Osteocyte (in vitro differentiated cells): ENCODE measurements at regions not wholly inside any gene's neighbourhood (a gene's known extent, or its start where the extent isn't known, plus 50 kb on each side); places are given as distances from the start of the nearest gene placed in this dataset.

Source experiments
- DNase-seq: peaks from one replicate; pipeline ENCODE4 v3.0.0; 2021; ENCODE audit warnings: mixed read lengths; ENCODE audit not compliant: unreplicated experiment; ENCODE audit errors: extremely low spot score
- H3K27ac Mint-ChIP-seq: one replicate; pipeline ENCODE4 v1.8.0; 2021; ENCODE audit warnings: mild to moderate bottlenecking, mixed read lengths; ENCODE audit not compliant: unreplicated experiment
- H3K27me3 Mint-ChIP-seq: one replicate; pipeline ENCODE4 v1.8.0; 2021; ENCODE audit warnings: mixed read lengths; ENCODE audit not compliant: unreplicated experiment
- H3K36me3 Mint-ChIP-seq: one replicate; pipeline ENCODE4 v1.8.0; 2021; ENCODE audit warnings: mixed read lengths; ENCODE audit not compliant: unreplicated experiment
- H3K4me1 Mint-ChIP-seq: one replicate; pipeline ENCODE4 v1.8.0; 2021; ENCODE audit warnings: mixed read lengths; ENCODE audit not compliant: unreplicated experiment
- H3K4me3 Mint-ChIP-seq: one replicate; pipeline ENCODE4 v1.8.0; 2021; ENCODE audit warnings: mild to moderate bottlenecking, moderate library complexity, mixed read lengths; ENCODE audit not compliant: unreplicated experiment
- H3K9me3 Mint-ChIP-seq: one replicate; pipeline ENCODE4 v1.8.0; 2021; ENCODE audit warnings: mixed read lengths; ENCODE audit not compliant: unreplicated experiment
- CTCF ChIP-seq: fragments of 200-600 bp; sonication (generic); IDR thresholded peaks from 2 replicates; pipeline ENCODE4 v1.5.0; 2021; ENCODE audit warnings: antibody characterized with exemption, mild to moderate bottlenecking, moderate library complexity

GRCh38 chr21:27578741-27579265 lies 611.9 kb upstream of the ADAMTS5 start:
- Mint-ChIP-seq H3K27me3 (no peaks in the 10 kb centered on the region), H3K27ac (no peak overlapping the region)

GRCh38 chr21:27572696-27573095 lies 605.8 kb upstream of the ADAMTS5 start:
- Mint-ChIP-seq H3K4me3 (no peak overlapping the region), H3K36me3 (peaks cover 2% of the 10 kb centered on the region), H3K27me3 (no peaks in the 10 kb centered on the region), H3K4me1 (peaks cover 46% of the 10 kb centered on the region), H3K27ac (peak overlapping the region; percentile 96), H3K9me3 (peaks cover 17% of the 10 kb centered on the region)
- no peak for DNase-seq
- TF ChIP-seq CTCF: no peak

More at GRCh38 chr21:27578741-27579265, 611.9 kb upstream of the ADAMTS5 start:
- Mint-ChIP-seq H3K4me3 (no peak overlapping the region), H3K36me3 (peaks cover 2% of the 10 kb centered on the region), H3K4me1 (peaks cover 10% of the 10 kb centered on the region), H3K9me3 (peaks cover 7% of the 10 kb centered on the region)
- no peak for DNase-seq
- no peak for TF ChIP-seq CTCF

GRCh38 chr21:27571706-27572105 lies 604.8 kb upstream of the ADAMTS5 start:
- no peak overlapping the region for H3K4me3 Mint-ChIP-seq
- TF ChIP-seq CTCF: no peak
- peaks cover 54% of the 10 kb centered on the region for H3K4me1 Mint-ChIP-seq
- H3K27me3 Mint-ChIP-seq: no peaks in the 10 kb centered on the region
- H3K27ac Mint-ChIP-seq: peak overlapping the region; percentile 96
- peaks cover 4% of the 10 kb centered on the region for H3K36me3 Mint-ChIP-seq
- DNase-seq: no peak
- H3K9me3 Mint-ChIP-seq: peaks cover 24% of the 10 kb centered on the region

- no peak overlapping the region for H3K4me3 Mint-ChIP-seq
- H3K9me3 Mint-ChIP-seq: peaks cover 29% of the 10 kb centered on the region
- H3K27ac Mint-ChIP-seq: peak overlapping the region; percentile 96
- H3K4me1 Mint-ChIP-seq: peaks cover 65% of the 10 kb centered on the region
- DNase-seq: peak; percentile 84
- H3K27me3 Mint-ChIP-seq: no peaks in the 10 kb centered on the region
- peaks cover 4% of the 10 kb centered on the region for H3K36me3 Mint-ChIP-seq
- no peak for TF ChIP-seq CTCF
These were observed 603.5 kb upstream of the ADAMTS5 start for GRCh38 chr21:27570306-27570868.

- peak overlapping the region; percentile 96 for H3K27ac Mint-ChIP-seq
- DNase-seq: no peak
- H3K36me3 Mint-ChIP-seq: peaks cover 4% of the 10 kb centered on the region
- H3K9me3 Mint-ChIP-seq: peaks cover 29% of the 10 kb centered on the region
- H3K27me3 Mint-ChIP-seq: no peaks in the 10 kb centered on the region
- H3K4me1 Mint-ChIP-seq: peaks cover 70% of the 10 kb centered on the region
- H3K4me3 Mint-ChIP-seq: no peak overlapping the region
- TF ChIP-seq CTCF: no peak
These were observed 602.9 kb upstream of the ADAMTS5 start for GRCh38 chr21:27569831-27570230.
